HG02870 (cell line): ENCODE measurements at regions not wholly inside any gene's neighbourhood (a gene's known extent, or its start where the extent isn't known, plus 50 kb on each side); places are given as distances from the start of the nearest gene placed in this dataset.

ENCODE experiments used
- ATAC-seq: cut with Tn5 transposase; IDR thresholded peaks from one replicate; pipeline ENCODE4 v1.9.1; 2021; ENCODE audit warnings: mild to moderate bottlenecking, moderate library complexity; ENCODE audit not compliant: unreplicated experiment

- no peak for ATAC-seq
Observed at GRCh38 chr17:69978056-69978646, 96.9 kb upstream of the KCNJ16 start.

GRCh38 chr17:69981441-69981840, 93.6 kb upstream of the KCNJ16 start:
- no peak for ATAC-seq

- ATAC-seq = no peak
Observed at GRCh38 chr17:69995476-69995875, 79.5 kb upstream of the KCNJ16 start.

GRCh38 chr17:69997332-69997731, 77.7 kb upstream of the KCNJ16 start:
- no peak for ATAC-seq

- ATAC-seq = no peak
Observed at GRCh38 chr17:69999253-69999652, 75.8 kb upstream of the KCNJ16 start.

- ATAC-seq = no peak
Observed at GRCh38 chr17:70006159-70006558, 68.9 kb upstream of the KCNJ16 start.

- no peak for ATAC-seq
Observed at GRCh38 chr17:70011750-70012149, 63.3 kb upstream of the KCNJ16 start.

GRCh38 chr17:70013911-70014310, 61.1 kb upstream of the KCNJ16 start:
- no peak for ATAC-seq

- ATAC-seq = no peak
Observed at GRCh38 chr17:70017112-70017511, 57.9 kb upstream of the KCNJ16 start.

- no peak for ATAC-seq
Observed at GRCh38 chr17:70017941-70018340, 57.1 kb upstream of the KCNJ16 start.

GRCh38 chr17:70021726-70022125, 53.3 kb upstream of the KCNJ16 start:
- no peak for ATAC-seq

- no peak for ATAC-seq
Observed at GRCh38 chr17:70022175-70022574, 52.9 kb upstream of the KCNJ16 start.

GRCh38 chr17:70024253-70024652, 50.8 kb upstream of the KCNJ16 start:
- ATAC-seq = no peak
